ENCODE measurements at regions not wholly inside any gene's neighbourhood (a gene's known extent, or its start where the extent isn't known, plus 50 kb on each side); places are given as distances from the start of the nearest gene placed in this dataset.
"Not testable (repeated sequence)": the region's sequence is repeated elsewhere in the genome, so short reads cannot be mapped to it uniquely, and the experiment has no call there.

GRCh38 chr4:124066595-124066994 is 645.9 kb downstream of the ANKRD50 start:
- Mint-ChIP-seq H3K4me3 (no peak overlapping the region), H3K4me1 (no peaks in the 10 kb centered on the region), H3K9me3 (peaks cover 26% of the 10 kb centered on the region), H3K36me3 (ENCODE audit: low read depth) (peaks cover 26% of the 10 kb centered on the region), H3K27me3 (ENCODE audit: low read depth) (no peaks in the 10 kb centered on the region), H3K27ac (ENCODE audit: unreplicated experiment) (no peak overlapping the region)
- no peak for DNase-seq (ENCODE audit: low read depth, low spot score)
- TF ChIP-seq, protein P1, sequence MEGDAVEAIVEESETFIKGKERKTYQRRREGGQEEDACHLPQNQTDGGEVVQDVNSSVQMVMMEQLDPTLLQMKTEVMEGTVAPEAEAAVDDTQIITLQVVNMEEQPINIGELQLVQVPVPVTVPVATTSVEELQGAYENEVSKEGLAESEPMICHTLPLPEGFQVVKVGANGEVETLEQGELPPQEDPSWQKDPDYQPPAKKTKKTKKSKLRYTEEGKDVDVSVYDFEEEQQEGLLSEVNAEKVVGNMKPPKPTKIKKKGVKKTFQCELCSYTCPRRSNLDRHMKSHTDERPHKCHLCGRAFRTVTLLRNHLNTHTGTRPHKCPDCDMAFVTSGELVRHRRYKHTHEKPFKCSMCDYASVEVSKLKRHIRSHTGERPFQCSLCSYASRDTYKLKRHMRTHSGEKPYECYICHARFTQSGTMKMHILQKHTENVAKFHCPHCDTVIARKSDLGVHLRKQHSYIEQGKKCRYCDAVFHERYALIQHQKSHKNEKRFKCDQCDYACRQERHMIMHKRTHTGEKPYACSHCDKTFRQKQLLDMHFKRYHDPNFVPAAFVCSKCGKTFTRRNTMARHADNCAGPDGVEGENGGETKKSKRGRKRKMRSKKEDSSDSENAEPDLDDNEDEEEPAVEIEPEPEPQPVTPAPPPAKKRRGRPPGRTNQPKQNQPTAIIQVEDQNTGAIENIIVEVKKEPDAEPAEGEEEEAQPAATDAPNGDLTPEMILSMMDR (conservative IDR thresholded peaks at IDR 0.05), result no peak

GRCh38 chr4:124067046-124067445 is 645.5 kb downstream of the ANKRD50 start:
- Mint-ChIP-seq H3K27me3 (ENCODE audit: low read depth) (no peaks in the 10 kb centered on the region), H3K4me1 (no peaks in the 10 kb centered on the region), H3K27ac (ENCODE audit: unreplicated experiment) (no peak overlapping the region), H3K9me3 (peaks cover 29% of the 10 kb centered on the region), H3K4me3 (no peak overlapping the region), H3K36me3 (ENCODE audit: low read depth) (peaks cover 29% of the 10 kb centered on the region)
- TF ChIP-seq, protein P1 (conservative IDR thresholded peaks at IDR 0.05), result no peak
- no peak for DNase-seq (ENCODE audit: low read depth, low spot score)

GRCh38 chr4:124070688-124071484 is 641.6 kb downstream of the ANKRD50 start:
- Mint-ChIP-seq H3K4me1 (no peaks in the 10 kb centered on the region), H3K27me3 (ENCODE audit: low read depth) (no peaks in the 10 kb centered on the region), H3K36me3 (ENCODE audit: low read depth) (peaks cover 45% of the 10 kb centered on the region), H3K4me3 (no peak overlapping the region), H3K9me3 (peaks cover 38% of the 10 kb centered on the region), H3K27ac (ENCODE audit: unreplicated experiment) (no peak overlapping the region)
- TF ChIP-seq, protein P1 (conservative IDR thresholded peaks at IDR 0.05), result no peak
- no peak for DNase-seq (ENCODE audit: low read depth, low spot score)

- H3K27me3 Mint-ChIP-seq (ENCODE audit: low read depth); H3K27ac Mint-ChIP-seq (ENCODE audit: unreplicated experiment); H3K4me1 Mint-ChIP-seq; DNase-seq (ENCODE audit: low read depth, low spot score); H3K4me3 Mint-ChIP-seq: not testable (repeated sequence)
- H3K9me3 Mint-ChIP-seq, result peaks cover 51% of the 10 kb centered on the region
- H3K36me3 Mint-ChIP-seq (ENCODE audit: low read depth), result peaks cover 49% of the 10 kb centered on the region
These were observed 637.3 kb downstream of the ANKRD50 start for GRCh38 chr4:124075276-124075675.

- DNase-seq (ENCODE audit: low read depth, low spot score), result no peak
- H3K36me3 Mint-ChIP-seq (ENCODE audit: low read depth), result peaks cover 24% of the 10 kb centered on the region
- H3K9me3 Mint-ChIP-seq, result peaks cover 34% of the 10 kb centered on the region
- H3K4me1 Mint-ChIP-seq, result peaks cover 6% of the 10 kb centered on the region
- no peak overlapping the region for H3K27ac Mint-ChIP-seq (ENCODE audit: unreplicated experiment)
- no peak overlapping the region for H3K4me3 Mint-ChIP-seq
- TF ChIP-seq, protein P1 (conservative IDR thresholded peaks at IDR 0.05), result no peak
- H3K27me3 Mint-ChIP-seq (ENCODE audit: low read depth), result no peaks in the 10 kb centered on the region
These were observed 633.3 kb downstream of the ANKRD50 start for GRCh38 chr4:124079174-124079780.

- H3K9me3 Mint-ChIP-seq, result peaks cover 15% of the 10 kb centered on the region
- H3K4me3 Mint-ChIP-seq, result no peak overlapping the region
- DNase-seq (ENCODE audit: low read depth, low spot score), result no peak
- TF ChIP-seq, protein P1 (conservative IDR thresholded peaks at IDR 0.05), result no peak
- H3K4me1 Mint-ChIP-seq, result no peaks in the 10 kb centered on the region
- H3K36me3 Mint-ChIP-seq (ENCODE audit: low read depth), result peaks cover 14% of the 10 kb centered on the region
- H3K27me3 Mint-ChIP-seq (ENCODE audit: low read depth), result no peaks in the 10 kb centered on the region
- H3K27ac Mint-ChIP-seq (ENCODE audit: unreplicated experiment), result no peak overlapping the region
These were observed 628.8 kb downstream of the ANKRD50 start for GRCh38 chr4:124083711-124084110.
